Esophagus muscularis mucosa (tissue), 3 donors: ENCODE measurements at regions not wholly inside any gene's neighbourhood (a gene's known extent, or its start where the extent isn't known, plus 50 kb on each side); places are given as distances from the start of the nearest gene placed in this dataset.

Source experiments
- CTCF ChIP-seq, 3 experiments: fragments of 200-600 bp in 2 of 3; fragments of 450-650 bp in 1 of 3; sonication (generic) in 2 of 3; IDR thresholded peaks; one replicate each; pipeline ENCODE4 v1.5.1; 2017 to 2019; ENCODE audit warnings: antibody characterized with exemption in 3 of 3, mild to moderate bottlenecking in 2 of 3, moderate library complexity in 1 of 3
- POLR2AphosphoS5 ChIP-seq, 2 donors: sonication (generic); formaldehyde crosslinking; IDR thresholded peaks; one replicate each; pipeline ENCODE4 v1.6.1; 2017; ENCODE audit warnings: antibody characterized with exemption in 2 of 2

DNA sequence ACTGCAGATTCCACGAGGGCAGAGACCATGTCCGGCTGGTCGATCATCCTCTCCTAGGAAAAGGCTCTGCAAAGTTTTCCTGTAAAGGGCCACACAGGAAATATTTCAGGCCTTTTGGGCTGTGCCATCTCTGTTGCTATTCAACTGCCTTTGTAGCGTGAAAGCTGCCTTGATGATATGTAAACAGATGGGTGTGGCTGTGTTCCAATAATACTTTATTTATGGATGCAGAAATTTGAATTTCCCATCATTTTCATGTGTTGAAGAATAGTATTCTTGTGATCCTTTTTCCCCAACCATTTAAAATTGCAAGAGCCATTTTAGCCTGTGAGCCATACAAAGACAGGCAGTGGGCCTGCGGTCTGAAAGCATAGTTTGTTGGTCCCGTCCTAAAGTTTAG, 950.7 kb upstream of the RBFOX1 start:
- TF ChIP-seq CTCF (IDR thresholded peaks at IDR 0.05) (no peak), POLR2AphosphoS5 (IDR thresholded peaks at IDR 0.05) (no peak)
